ENCODE measurements at regions not wholly inside any gene's neighbourhood (a gene's known extent, or its start where the extent isn't known, plus 50 kb on each side); places are given as distances from the start of the nearest gene placed in this dataset.

GRCh38 chr22:44385296-44385610 lies 72.5 kb upstream of the SHISAL1 start:
- H3K4me1 ChIP-seq: no peaks in the 10 kb centered on the region
- no peak overlapping the region for H3K27ac ChIP-seq
- no peaks in the 10 kb centered on the region for H3K9me3 ChIP-seq
- H3K27me3 ChIP-seq: no peaks in the 10 kb centered on the region
- H3K36me3 ChIP-seq: no peaks in the 10 kb centered on the region
- no peak overlapping the region for H3K9ac ChIP-seq (ENCODE audit: low read depth in 2 of 2, low read length in 2 of 2)
- no peak for DNase-seq
- intact Hi-C loops (cut with DNase I): no loop called here
- TF ChIP-seq CTCF (IDR thresholded peaks at IDR 0.05): no peak
- no peak overlapping the region for H3K4me3 ChIP-seq

GRCh38 chr22:44384563-44385295 lies 72.0 kb upstream of the SHISAL1 start:
- intact Hi-C loops (cut with DNase I): no loop called here
- no peaks in the 10 kb centered on the region for H3K36me3 ChIP-seq
- no peak overlapping the region for H3K9ac ChIP-seq (ENCODE audit: low read depth in 2 of 2, low read length in 2 of 2)
- TF ChIP-seq CTCF (IDR thresholded peaks at IDR 0.05): no peak
- H3K27me3 ChIP-seq: no peaks in the 10 kb centered on the region
- no peak overlapping the region for H3K27ac ChIP-seq
- H3K4me3 ChIP-seq: no peak overlapping the region
- H3K4me1 ChIP-seq: no peaks in the 10 kb centered on the region
- H3K9me3 ChIP-seq: no peaks in the 10 kb centered on the region
- DNase-seq: no peak

DNA sequence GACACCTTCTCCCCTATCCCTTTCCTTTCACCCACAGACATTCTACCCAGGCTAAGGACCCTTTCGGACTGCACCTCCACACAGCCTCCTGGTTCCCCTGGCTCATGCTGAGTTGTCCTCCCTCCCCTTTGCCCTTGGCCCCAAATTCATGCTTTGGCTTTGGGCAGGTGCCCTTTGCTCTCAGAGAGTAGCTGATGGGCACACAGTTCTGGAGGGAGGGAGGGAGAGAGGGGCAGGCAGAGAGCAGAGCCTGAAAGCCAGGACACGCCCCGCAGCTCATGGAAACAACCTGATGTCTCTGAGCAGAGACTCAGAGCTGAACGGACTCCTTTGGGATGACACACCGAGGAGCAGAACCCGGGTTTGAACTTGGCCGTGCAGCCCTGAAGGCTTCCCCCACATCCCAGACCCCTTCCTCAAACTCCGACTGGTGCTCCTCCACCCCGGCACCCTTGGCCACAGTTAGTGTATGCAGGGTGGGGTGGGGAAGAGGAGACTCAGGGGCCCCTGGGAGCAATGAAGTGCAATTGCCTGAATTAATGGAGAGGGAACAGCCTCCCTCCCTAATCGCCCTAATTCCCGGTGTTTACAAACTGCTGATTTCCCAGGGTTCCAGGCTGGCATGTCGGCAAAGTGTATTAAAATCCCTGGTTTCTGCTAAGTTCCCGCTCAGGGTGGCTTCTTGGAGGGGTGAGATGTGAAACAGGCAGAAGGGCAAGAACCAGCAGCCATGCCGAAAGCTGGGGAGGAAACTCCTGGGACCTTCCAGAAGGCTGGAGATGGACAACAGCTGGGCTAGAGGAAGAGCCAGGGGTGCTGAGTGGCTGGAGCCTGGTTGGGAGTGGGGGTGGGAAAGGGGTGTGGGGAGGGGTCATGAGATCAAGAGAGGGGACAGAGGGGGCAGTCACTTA lies 71.2 kb upstream of the SHISAL1 start:
- DNase-seq: no peak
- Histone ChIP-seq H3K36me3 (no peaks in the 10 kb centered on the region), H3K27ac (no peak overlapping the region), H3K9me3 (no peaks in the 10 kb centered on the region), H3K27me3 (no peaks in the 10 kb centered on the region), H3K9ac (ENCODE audit: low read depth in 2 of 2, low read length in 2 of 2) (no peak overlapping the region), H3K4me1 (no peaks in the 10 kb centered on the region), H3K4me3 (no peak overlapping the region)
- intact Hi-C loops (cut with DNase I): no loop called here
- no peak for TF ChIP-seq CTCF (IDR thresholded peaks at IDR 0.05)

GRCh38 chr22:44383064-44383575 lies 70.4 kb upstream of the SHISAL1 start:
- no peak for DNase-seq
- Histone ChIP-seq H3K36me3 (no peaks in the 10 kb centered on the region), H3K27me3 (no peaks in the 10 kb centered on the region), H3K27ac (no peak overlapping the region), H3K9ac (ENCODE audit: low read depth in 2 of 2, low read length in 2 of 2) (no peak overlapping the region), H3K4me3 (no peak overlapping the region), H3K4me1 (no peaks in the 10 kb centered on the region), H3K9me3 (no peaks in the 10 kb centered on the region)
- no peak for TF ChIP-seq CTCF (IDR thresholded peaks at IDR 0.05)
- intact Hi-C loops (cut with DNase I): no loop called here

- no peak for DNase-seq
- Histone ChIP-seq H3K4me1 (no peaks in the 10 kb centered on the region), H3K9ac (ENCODE audit: low read depth in 2 of 2, low read length in 2 of 2) (no peak overlapping the region), H3K27me3 (no peaks in the 10 kb centered on the region), H3K36me3 (no peaks in the 10 kb centered on the region), H3K27ac (no peak overlapping the region), H3K9me3 (no peaks in the 10 kb centered on the region), H3K4me3 (no peak overlapping the region)
- TF ChIP-seq CTCF (IDR thresholded peaks at IDR 0.05): no peak
- intact Hi-C loops (cut with DNase I): no loop called here
These were observed 69.6 kb upstream of the SHISAL1 start for GRCh38 chr22:44382116-44383038.

Measured in colonic mucosa (tissue), 4 donors.